Thyroid gland (tissue), 4 donors: ENCODE measurements at regions not wholly inside any gene's neighbourhood (a gene's known extent, or its start where the extent isn't known, plus 50 kb on each side); places are given as distances from the start of the nearest gene placed in this dataset.

ENCODE experiments used
- DNase-seq, 2 donors: peaks; one replicate each; pipeline ENCODE4 v3.0.0-alpha.2; 2019
- H3K27ac ChIP-seq, 3 donors: fragments of 200-600 bp; sonication (generic); 1 replicate in 2 of 3; 2 replicates in 1 of 3; pipeline ENCODE4 v1.5.1; 2016 to 2019; ENCODE audit warnings: mild to moderate bottlenecking in 1 of 3, moderate library complexity in 1 of 3
- H3K27me3 ChIP-seq: fragments of 200-600 bp; sonication (generic); one replicate; pipeline ENCODE4 v1.5.1; 2019
- H3K36me3 ChIP-seq, 2 donors: fragments of 200-600 bp; sonication (generic); one replicate each; pipeline ENCODE4 v1.5.1; 2016 to 2019
- H3K4me1 ChIP-seq, 2 donors: fragments of 200-600 bp; sonication (generic); one replicate each; pipeline ENCODE4 v1.5.1; 2017 to 2019
- H3K4me3 ChIP-seq, 3 donors: fragments of 200-600 bp; sonication (generic); replicated peaks in 1 of 3; 1 replicate in 2 of 3; 2 replicates in 1 of 3; pipeline ENCODE4 v1.5.1; 2016; ENCODE audit warnings: mild to moderate bottlenecking in 1 of 3
- H3K9me3 ChIP-seq: fragments of 200-600 bp; sonication (generic); one replicate; pipeline ENCODE4 v1.5.1; 2017
- POLR2A ChIP-seq, 2 donors: fragments of 450-650 bp; IDR thresholded peaks; one replicate each; pipeline ENCODE4 v1.6.1; 2017; ENCODE audit warnings: antibody characterized with exemption in 2 of 2, mild to moderate bottlenecking in 2 of 2, moderate library complexity in 1 of 2
- WGBS, 2 donors: methylation state at CpG; one replicate each; pipeline ENCODE4 v1.1.5; 2017; 5-methylcytosine and 5-hydroxymethylcytosine counted together
- intact Hi-C: fragments of 100-400 bp; cut with DNase I; formaldehyde crosslinking; loops from one replicate; pipeline ENCODE4 v1.15.1; 2023
- TF ChIP-seq, protein P1 (sequence below), 6 experiments: fragments of 200-600 bp in 3 of 6; fragments of 450-650 bp in 3 of 6; sonication (generic) in 3 of 6; IDR thresholded peaks; one replicate each; pipeline ENCODE4 v1.5.1; 2016 to 2019; ENCODE audit warnings: antibody characterized with exemption in 6 of 6, mild to moderate bottlenecking in 2 of 6, inconsistent platforms in 1 of 6, moderate library complexity in 1 of 6

- H3K36me3 ChIP-seq, result no peaks in the 10 kb centered on the region
- TF ChIP-seq POLR2A (IDR thresholded peaks at IDR 0.05), result no peak
- TF ChIP-seq, protein P1, sequence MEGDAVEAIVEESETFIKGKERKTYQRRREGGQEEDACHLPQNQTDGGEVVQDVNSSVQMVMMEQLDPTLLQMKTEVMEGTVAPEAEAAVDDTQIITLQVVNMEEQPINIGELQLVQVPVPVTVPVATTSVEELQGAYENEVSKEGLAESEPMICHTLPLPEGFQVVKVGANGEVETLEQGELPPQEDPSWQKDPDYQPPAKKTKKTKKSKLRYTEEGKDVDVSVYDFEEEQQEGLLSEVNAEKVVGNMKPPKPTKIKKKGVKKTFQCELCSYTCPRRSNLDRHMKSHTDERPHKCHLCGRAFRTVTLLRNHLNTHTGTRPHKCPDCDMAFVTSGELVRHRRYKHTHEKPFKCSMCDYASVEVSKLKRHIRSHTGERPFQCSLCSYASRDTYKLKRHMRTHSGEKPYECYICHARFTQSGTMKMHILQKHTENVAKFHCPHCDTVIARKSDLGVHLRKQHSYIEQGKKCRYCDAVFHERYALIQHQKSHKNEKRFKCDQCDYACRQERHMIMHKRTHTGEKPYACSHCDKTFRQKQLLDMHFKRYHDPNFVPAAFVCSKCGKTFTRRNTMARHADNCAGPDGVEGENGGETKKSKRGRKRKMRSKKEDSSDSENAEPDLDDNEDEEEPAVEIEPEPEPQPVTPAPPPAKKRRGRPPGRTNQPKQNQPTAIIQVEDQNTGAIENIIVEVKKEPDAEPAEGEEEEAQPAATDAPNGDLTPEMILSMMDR (IDR thresholded peaks at IDR 0.05), result no peak
- no peaks in the 10 kb centered on the region for H3K27me3 ChIP-seq
- WGBS, 2 donors, result 45 to 82% methylated on average over 1 of the region's 1 CpG
- intact Hi-C loops, result no loop called here
- no peak overlapping the region for H3K27ac ChIP-seq
- H3K4me3 ChIP-seq, result no peak overlapping the region
- no peaks in the 10 kb centered on the region for H3K9me3 ChIP-seq
- DNase-seq, result no peak
- no peaks in the 10 kb centered on the region for H3K4me1 ChIP-seq
These were observed 546.1 kb upstream of the ADAMTS5 start for GRCh38 chr21:27513016-27513415.

- intact Hi-C loops, result no loop called here
- Histone ChIP-seq H3K9me3 (no peaks in the 10 kb centered on the region), H3K27ac (no peak overlapping the region), H3K36me3 (no peaks in the 10 kb centered on the region), H3K27me3 (no peaks in the 10 kb centered on the region), H3K4me1 (no peaks in the 10 kb centered on the region), H3K4me3 (no peak overlapping the region)
- no peak for TF ChIP-seq POLR2A (IDR thresholded peaks at IDR 0.05)
- TF ChIP-seq, protein P1 (IDR thresholded peaks at IDR 0.05), result no peak
- no peak for DNase-seq
These were observed 544.3 kb upstream of the ADAMTS5 start for GRCh38 chr21:27511233-27511632.

DNA sequence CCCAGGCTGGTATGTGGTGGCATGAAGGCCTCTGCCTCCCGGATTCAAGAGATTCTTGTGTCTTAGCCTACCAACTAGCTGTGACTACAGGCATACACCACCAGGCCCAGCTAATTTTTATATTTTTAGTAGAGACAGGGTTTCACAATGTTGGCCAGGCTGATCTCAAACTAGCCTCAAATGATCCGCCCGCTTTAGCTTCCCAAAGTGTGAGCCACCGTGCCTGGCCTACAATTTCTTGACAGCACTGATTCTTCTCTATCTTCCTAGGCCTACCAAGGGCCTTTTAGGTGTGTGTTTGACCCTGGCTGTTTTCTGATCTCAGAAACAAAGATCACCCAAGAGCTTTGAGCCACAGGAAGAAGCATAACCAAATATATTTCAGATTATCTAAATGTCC is 540.8 kb upstream of the ADAMTS5 start:
- Histone ChIP-seq H3K4me3 (no peak overlapping the region), H3K4me1 (no peaks in the 10 kb centered on the region), H3K27me3 (no peaks in the 10 kb centered on the region), H3K27ac (no peak overlapping the region), H3K9me3 (no peaks in the 10 kb centered on the region), H3K36me3 (no peaks in the 10 kb centered on the region)
- 89 to 97% methylated on average over 4 of the region's 4 CpGs for WGBS, 2 donors
- no peak for TF ChIP-seq POLR2A (IDR thresholded peaks at IDR 0.05)
- TF ChIP-seq, protein P1 (IDR thresholded peaks at IDR 0.05), result no peak
- DNase-seq, result no peak
- intact Hi-C loops, result no loop called here

DNA sequence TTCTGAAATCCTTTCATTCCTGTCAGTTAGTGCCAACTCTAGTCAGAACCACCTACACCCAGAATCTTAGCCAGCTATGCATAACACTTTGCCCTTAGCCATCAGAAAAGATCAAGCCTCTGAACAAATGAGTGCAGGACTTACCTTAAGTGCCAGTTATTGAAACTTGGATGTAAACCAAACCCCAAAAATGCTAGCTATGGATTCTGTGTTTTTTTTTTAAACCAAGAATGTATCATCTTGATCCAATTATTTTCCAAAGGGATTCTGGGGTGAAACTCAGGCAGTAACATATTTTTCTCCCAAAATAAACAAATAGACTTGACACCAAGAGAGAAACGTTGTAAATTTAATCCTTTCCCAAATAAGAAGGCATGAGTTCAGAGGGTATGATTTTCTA is 538.6 kb upstream of the ADAMTS5 start:
- no peak overlapping the region for H3K27ac ChIP-seq
- 42 to 45% methylated on average over 1 of the region's 1 CpG for WGBS, 2 donors
- intact Hi-C loops, result no loop called here

DNA sequence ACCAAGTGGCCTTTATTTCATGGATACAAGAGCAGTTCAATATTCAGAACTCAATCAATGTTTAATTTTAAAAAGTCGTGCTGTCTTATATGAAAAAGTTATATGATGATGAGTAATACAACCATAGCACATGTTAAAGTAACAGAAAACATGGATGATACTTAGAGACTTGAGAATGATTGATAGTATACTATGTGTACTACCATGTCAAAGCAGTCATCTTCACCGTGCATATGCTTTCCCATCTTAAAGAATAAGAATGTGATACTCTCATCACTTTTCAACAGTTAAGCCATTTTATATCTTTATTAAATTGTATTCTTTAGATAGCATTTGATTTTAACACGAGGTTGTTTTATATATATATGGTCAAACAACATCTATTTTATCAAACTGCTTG is 535.9 kb upstream of the ADAMTS5 start:
- TF ChIP-seq POLR2A (IDR thresholded peaks at IDR 0.05), result no peak
- TF ChIP-seq, protein P1 (IDR thresholded peaks at IDR 0.05), result no peak
- Histone ChIP-seq H3K9me3 (no peaks in the 10 kb centered on the region), H3K4me3 (no peak overlapping the region), H3K36me3 (no peaks in the 10 kb centered on the region), H3K27me3 (no peaks in the 10 kb centered on the region), H3K27ac (no peak overlapping the region), H3K4me1 (no peaks in the 10 kb centered on the region)
- no peak for DNase-seq
- intact Hi-C loops, result no loop called here
- 90 to 92% methylated on average over 3 of the region's 3 CpGs for WGBS, 2 donors

More for the DNA sequence above, 538.6 kb upstream of the ADAMTS5 start:
- Histone ChIP-seq H3K4me1 (no peaks in the 10 kb centered on the region), H3K9me3 (no peaks in the 10 kb centered on the region), H3K27me3 (no peaks in the 10 kb centered on the region), H3K4me3 (no peak overlapping the region), H3K36me3 (no peaks in the 10 kb centered on the region)
- no peak for DNase-seq
- no peak for TF ChIP-seq POLR2A (IDR thresholded peaks at IDR 0.05)
- TF ChIP-seq, protein P1 (IDR thresholded peaks at IDR 0.05), result no peak
